OCI-M2 (cell line): ENCODE measurements at regions not wholly inside any gene's neighbourhood (a gene's known extent, or its start where the extent isn't known, plus 50 kb on each side); places are given as distances from the start of the nearest gene placed in this dataset.

Experiments
- DNase-seq: peaks from one replicate; lab custom pipeline; 2025; ENCODE audit not compliant: unreplicated experiment; lab: John Stamatoyannopoulos, UW

DNA sequence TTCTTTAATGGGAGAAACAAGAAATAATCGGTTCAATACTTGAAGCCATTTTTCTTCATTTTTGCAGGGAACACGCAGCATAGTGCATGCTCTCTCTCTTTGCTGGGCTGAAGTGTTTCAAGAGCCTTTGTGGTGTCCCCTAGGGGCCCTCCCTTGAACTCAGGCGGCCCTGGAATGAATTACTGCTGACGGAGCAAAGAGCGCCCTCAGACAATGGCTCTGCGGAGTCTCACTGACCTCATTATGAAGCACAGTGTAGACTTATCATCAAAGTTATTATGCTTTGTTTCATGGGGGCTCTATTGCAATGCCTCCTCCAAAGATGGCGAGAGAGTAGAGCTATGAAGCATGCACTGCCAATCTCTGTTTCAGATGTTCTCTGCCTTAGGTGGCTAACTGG is 64.8 kb upstream of the ADCY2 start:
- DNase-seq, result no peak
